ENCODE measurements at regions not wholly inside any gene's neighbourhood (a gene's known extent, or its start where the extent isn't known, plus 50 kb on each side); places are given as distances from the start of the nearest gene placed in this dataset.

GRCh38 chr4:115664285-115664684, 550.9 kb upstream of the NDST4 start:
- 38 to 62% methylated on average over 9 of the region's 9 CpGs for WGBS, 2 donors
- no peaks in the 10 kb centered on the region for H3K27me3 ChIP-seq (ENCODE audit: control insufficient read depth in 3 of 3, insufficient read depth in 3 of 3, low read length in 2 of 3)
- H3K4me1 ChIP-seq (ENCODE audit: control insufficient read depth in 5 of 5, insufficient read depth in 5 of 5, low read length in 5 of 5): no peaks in the 10 kb centered on the region
- no peaks in the 10 kb centered on the region for H3K9me3 ChIP-seq (ENCODE audit: control insufficient read depth in 4 of 4, insufficient read depth in 3 of 4, low read length in 3 of 4)
- H3K27ac ChIP-seq (ENCODE audit: low read depth in 1 of 2, low read length in 1 of 2): no peak overlapping the region
- H3K4me3 ChIP-seq: no peak overlapping the region
- no peak for TF ChIP-seq CTCF (IDR thresholded peaks at IDR 0.05; ENCODE audit: control extremely low read depth, extremely low read depth)
- no peak for ATAC-seq (ENCODE audit: insufficient read depth, low FRiP score)
- H3K36me3 ChIP-seq (ENCODE audit: control insufficient read depth in 4 of 4, insufficient read depth in 4 of 4, low read length in 4 of 4): no peaks in the 10 kb centered on the region
- DNase-seq: no peak
- H3K9ac ChIP-seq (ENCODE audit: insufficient read depth in 1 of 2, low read length in 2 of 2): no peak overlapping the region

GRCh38 chr4:115660465-115660864, 547.0 kb upstream of the NDST4 start:
- Histone ChIP-seq H3K9ac (ENCODE audit: insufficient read depth in 1 of 2, low read length in 2 of 2) (no peak overlapping the region), H3K4me3 (no peak overlapping the region), H3K27ac (ENCODE audit: low read depth in 1 of 2, low read length in 1 of 2) (no peak overlapping the region), H3K27me3 (ENCODE audit: control insufficient read depth in 3 of 3, insufficient read depth in 3 of 3, low read length in 2 of 3) (no peaks in the 10 kb centered on the region), H3K36me3 (ENCODE audit: control insufficient read depth in 4 of 4, insufficient read depth in 4 of 4, low read length in 4 of 4) (no peaks in the 10 kb centered on the region), H3K4me1 (ENCODE audit: control insufficient read depth in 5 of 5, insufficient read depth in 5 of 5, low read length in 5 of 5) (no peaks in the 10 kb centered on the region), H3K9me3 (ENCODE audit: control insufficient read depth in 4 of 4, insufficient read depth in 3 of 4, low read length in 3 of 4) (peaks cover 0 to 2% (median 0%) of the 10 kb centered on the region in 4 donors)
- no peak for ATAC-seq (ENCODE audit: insufficient read depth, low FRiP score)
- WGBS, 2 donors: 65 to 77% methylated on average over 3 of the region's 3 CpGs
- no peak for TF ChIP-seq CTCF (IDR thresholded peaks at IDR 0.05; ENCODE audit: control extremely low read depth, extremely low read depth)
- no peak for DNase-seq

- no peak for TF ChIP-seq CTCF (IDR thresholded peaks at IDR 0.05; ENCODE audit: control extremely low read depth, extremely low read depth)
- H3K36me3 ChIP-seq (ENCODE audit: control insufficient read depth in 4 of 4, insufficient read depth in 4 of 4, low read length in 4 of 4): no peaks in the 10 kb centered on the region
- ATAC-seq (ENCODE audit: insufficient read depth, low FRiP score) (no peak), DNase-seq (no peak)
- no peaks in the 10 kb centered on the region for H3K27me3 ChIP-seq (ENCODE audit: control insufficient read depth in 3 of 3, insufficient read depth in 3 of 3, low read length in 2 of 3)
- 76 to 92% methylated on average over 4 of the region's 4 CpGs for WGBS, 2 donors
- H3K27ac ChIP-seq (ENCODE audit: low read depth in 1 of 2, low read length in 1 of 2): no peak overlapping the region
- H3K4me3 ChIP-seq: no peak overlapping the region
- H3K9me3 ChIP-seq (ENCODE audit: control insufficient read depth in 4 of 4, insufficient read depth in 3 of 4, low read length in 3 of 4): peaks cover 0 to 2% (median 0%) of the 10 kb centered on the region in 4 donors
- H3K4me1 ChIP-seq (ENCODE audit: control insufficient read depth in 5 of 5, insufficient read depth in 5 of 5, low read length in 5 of 5): no peaks in the 10 kb centered on the region
- no peak overlapping the region for H3K9ac ChIP-seq (ENCODE audit: insufficient read depth in 1 of 2, low read length in 2 of 2)
Measured at GRCh38 chr4:115657991-115658650, 544.7 kb upstream of the NDST4 start.

- WGBS, 2 donors: 59 to 70% methylated on average over 1 of the region's 1 CpG
- Histone ChIP-seq H3K27ac (ENCODE audit: low read depth in 1 of 2, low read length in 1 of 2) (no peak overlapping the region), H3K9ac (ENCODE audit: insufficient read depth in 1 of 2, low read length in 2 of 2) (no peak overlapping the region), H3K27me3 (ENCODE audit: control insufficient read depth in 3 of 3, insufficient read depth in 3 of 3, low read length in 2 of 3) (no peaks in the 10 kb centered on the region), H3K4me3 (no peak overlapping the region), H3K9me3 (ENCODE audit: control insufficient read depth in 4 of 4, insufficient read depth in 3 of 4, low read length in 3 of 4) (peaks cover 0 to 2% (median 0%) of the 10 kb centered on the region in 4 donors), H3K36me3 (ENCODE audit: control insufficient read depth in 4 of 4, insufficient read depth in 4 of 4, low read length in 4 of 4) (no peaks in the 10 kb centered on the region), H3K4me1 (ENCODE audit: control insufficient read depth in 5 of 5, insufficient read depth in 5 of 5, low read length in 5 of 5) (no peaks in the 10 kb centered on the region)
- no peak for DNase-seq
- no peak for TF ChIP-seq CTCF (IDR thresholded peaks at IDR 0.05; ENCODE audit: control extremely low read depth, extremely low read depth)
- no peak for ATAC-seq (ENCODE audit: insufficient read depth, low FRiP score)
Measured at GRCh38 chr4:115655626-115656025, 542.2 kb upstream of the NDST4 start.

Measured in lung (tissue), 11 donors.